ENCODE measurements at regions not wholly inside any gene's neighbourhood (a gene's known extent, or its start where the extent isn't known, plus 50 kb on each side); places are given as distances from the start of the nearest gene placed in this dataset.

GRCh38 chr4:60865273-60865672 is 334.9 kb upstream of the ADGRL3 start:
- TF ChIP-seq POLR2AphosphoS5 (IDR thresholded peaks at IDR 0.05): no peak
- TF ChIP-seq EP300 (IDR thresholded peaks at IDR 0.05): no peak
- TF ChIP-seq CTCF (IDR thresholded peaks at IDR 0.05): no peak
- no peak for TF ChIP-seq POLR2A (IDR thresholded peaks at IDR 0.05)
- no peak overlapping the region for H3K27ac ChIP-seq
- no peak for DNase-seq (ENCODE audit: low spot score in 2 of 2)
- H3K27me3 ChIP-seq: no peaks in the 10 kb centered on the region
- H3K4me3 ChIP-seq: no peak overlapping the region
- H3K4me1 ChIP-seq: no peaks in the 10 kb centered on the region
- WGBS: 57% methylated on average over 4 of the region's 4 CpGs
- H3K9me3 ChIP-seq: no peaks in the 10 kb centered on the region
- H3K36me3 ChIP-seq: no peaks in the 10 kb centered on the region

GRCh38 chr4:60868232-60868960 is 331.7 kb upstream of the ADGRL3 start:
- TF ChIP-seq EP300 (IDR thresholded peaks at IDR 0.05): no peak
- no peak for TF ChIP-seq POLR2A (IDR thresholded peaks at IDR 0.05)
- TF ChIP-seq CTCF (IDR thresholded peaks at IDR 0.05): no peak
- TF ChIP-seq POLR2AphosphoS5 (IDR thresholded peaks at IDR 0.05): no peak
- WGBS: 90% methylated on average over 3 of the region's 3 CpGs

GRCh38 chr4:60879135-60879701 is 320.9 kb upstream of the ADGRL3 start:
- no peaks in the 10 kb centered on the region for H3K36me3 ChIP-seq
- WGBS: 90% methylated on average over 1 of the region's 1 CpG
- TF ChIP-seq POLR2A (IDR thresholded peaks at IDR 0.05) (no peak), CTCF (IDR thresholded peaks at IDR 0.05) (no peak), EP300 (IDR thresholded peaks at IDR 0.05) (no peak), POLR2AphosphoS5 (IDR thresholded peaks at IDR 0.05) (no peak)

More at GRCh38 chr4:60868232-60868960, 331.7 kb upstream of the ADGRL3 start:
- Histone ChIP-seq H3K27ac (no peak overlapping the region), H3K27me3 (no peaks in the 10 kb centered on the region), H3K4me3 (no peak overlapping the region), H3K4me1 (no peaks in the 10 kb centered on the region), H3K36me3 (no peaks in the 10 kb centered on the region), H3K9me3 (no peaks in the 10 kb centered on the region)
- DNase-seq (ENCODE audit: low spot score in 2 of 2): no peak

GRCh38 chr4:60884587-60884986 is 315.5 kb upstream of the ADGRL3 start:
- no peak for DNase-seq (ENCODE audit: low spot score in 2 of 2)
- WGBS: 23% methylated on average over 7 of the region's 7 CpGs
- H3K36me3 ChIP-seq: no peaks in the 10 kb centered on the region
- no peak overlapping the region for H3K27ac ChIP-seq
- no peaks in the 10 kb centered on the region for H3K9me3 ChIP-seq
- TF ChIP-seq POLR2A (IDR thresholded peaks at IDR 0.05): no peak
- no peak for TF ChIP-seq CTCF (IDR thresholded peaks at IDR 0.05)
- no peak for TF ChIP-seq EP300 (IDR thresholded peaks at IDR 0.05)
- no peak for TF ChIP-seq POLR2AphosphoS5 (IDR thresholded peaks at IDR 0.05)
- H3K27me3 ChIP-seq: no peaks in the 10 kb centered on the region
- H3K4me1 ChIP-seq: no peaks in the 10 kb centered on the region
- H3K4me3 ChIP-seq: no peak overlapping the region

More at GRCh38 chr4:60879135-60879701, 320.9 kb upstream of the ADGRL3 start:
- H3K27ac ChIP-seq: no peak overlapping the region
- no peak overlapping the region for H3K4me3 ChIP-seq
- no peaks in the 10 kb centered on the region for H3K9me3 ChIP-seq
- H3K4me1 ChIP-seq: no peaks in the 10 kb centered on the region
- no peak for DNase-seq (ENCODE audit: low spot score in 2 of 2)
- no peaks in the 10 kb centered on the region for H3K27me3 ChIP-seq

- 31% methylated on average over 2 of the region's 2 CpGs for WGBS
- TF ChIP-seq POLR2AphosphoS5 (IDR thresholded peaks at IDR 0.05) (no peak), EP300 (IDR thresholded peaks at IDR 0.05) (no peak), CTCF (IDR thresholded peaks at IDR 0.05) (no peak), POLR2A (IDR thresholded peaks at IDR 0.05) (no peak)
- H3K9me3 ChIP-seq: no peaks in the 10 kb centered on the region
- H3K4me1 ChIP-seq: no peaks in the 10 kb centered on the region
- no peak overlapping the region for H3K27ac ChIP-seq
- no peaks in the 10 kb centered on the region for H3K36me3 ChIP-seq
- H3K27me3 ChIP-seq: no peaks in the 10 kb centered on the region
- no peak for DNase-seq (ENCODE audit: low spot score in 2 of 2)
- H3K4me3 ChIP-seq: no peak overlapping the region
These were observed 315.1 kb upstream of the ADGRL3 start for GRCh38 chr4:60885011-60885410.
